Sigmoid colon (tissue), 6 donors: ENCODE measurements at regions not wholly inside any gene's neighbourhood (a gene's known extent, or its start where the extent isn't known, plus 50 kb on each side); places are given as distances from the start of the nearest gene placed in this dataset.

Source experiments
- DNase-seq: peaks from one replicate; pipeline ENCODE4 v3.0.0-alpha.2; 2019
- H3K27ac ChIP-seq, 4 donors: fragments of 200-600 bp; sonication (generic); one replicate each; pipeline ENCODE4 v1.5.1; 2016 to 2019; ENCODE audit warnings: mild to moderate bottlenecking in 1 of 4
- H3K27me3 ChIP-seq, 3 donors: fragments of 200-600 bp; sonication (generic); one replicate each; pipeline ENCODE4 v1.5.1; 2019; ENCODE audit warnings: mild to moderate bottlenecking in 1 of 3
- H3K36me3 ChIP-seq, 4 donors: fragments of 200-600 bp; sonication (generic); one replicate each; pipeline ENCODE4 v1.5.1; 2016 to 2019
- H3K4me1 ChIP-seq, 4 donors: fragments of 200-600 bp; sonication (generic); one replicate each; pipeline ENCODE4 v1.5.1; 2017 to 2019
- H3K4me3 ChIP-seq, 4 donors: fragments of 200-600 bp; sonication (generic); one replicate each; pipeline ENCODE4 v1.5.1; 2017 to 2019; ENCODE audit warnings: mild to moderate bottlenecking in 2 of 4, moderate library complexity in 1 of 4
- H3K9me3 ChIP-seq, 4 donors: fragments of 200-600 bp in 3 of 4; sonication (generic) in 3 of 4; one replicate each; pipeline versions ENCODE4 v1.5.1 to v1.6.1; 2013 to 2019
- CTCF ChIP-seq, 4 experiments: fragments of 450-650 bp in 3 of 4; fragments of 200-600 bp in 1 of 4; IDR thresholded peaks; one replicate each; pipeline ENCODE4 v1.5.1; 2016 to 2019; ENCODE audit warnings: antibody characterized with exemption in 4 of 4, mild to moderate bottlenecking in 3 of 4, moderate library complexity in 2 of 4
- EP300 ChIP-seq, 4 donors: sonication (generic); formaldehyde crosslinking; IDR thresholded peaks; one replicate each; pipeline ENCODE4 v1.6.1; 2017; ENCODE audit warnings: antibody characterized with exemption in 4 of 4
- POLR2A ChIP-seq, 2 donors: fragments of 450-650 bp; IDR thresholded peaks; one replicate each; pipeline ENCODE4 v1.6.1; 2016; ENCODE audit warnings: antibody characterized with exemption in 2 of 2, mild to moderate bottlenecking in 2 of 2, moderate library complexity in 2 of 2
- POLR2AphosphoS5 ChIP-seq, 4 donors: sonication (generic); formaldehyde crosslinking; IDR thresholded peaks; one replicate each; pipeline ENCODE4 v1.6.1; 2017; ENCODE audit warnings: antibody characterized with exemption in 4 of 4
- WGBS, 2 donors: extraction: QIAGEN DNeasy Blood & Tissue Kit; methylation state at CpG; one replicate each; pipeline ENCODE4 v1.1.7; 2013; 5-methylcytosine and 5-hydroxymethylcytosine counted together
- intact Hi-C: fragments of 100-400 bp; cut with DNase I; formaldehyde crosslinking; loops from one replicate; pipeline ENCODE4 v1.15.1; 2023
- donor health status: healthy with polysubstance abuse.
- donor health status: healthy.

GRCh38 chr6:49054311-49054710 is 408.7 kb downstream of the MMUT start:
- Histone ChIP-seq H3K27me3 (no peaks in the 10 kb centered on the region), H3K9me3 (no peaks in the 10 kb centered on the region), H3K27ac (no peak overlapping the region), H3K4me1 (no peaks in the 10 kb centered on the region), H3K36me3 (no peaks in the 10 kb centered on the region), H3K4me3 (no peak overlapping the region)
- no peak for DNase-seq
- 88 to 90% methylated on average over 4 of the region's 4 CpGs for WGBS, 2 donors
- intact Hi-C loops, result no loop called here
- no peak for TF ChIP-seq CTCF (IDR thresholded peaks at IDR 0.05)
- no peak for TF ChIP-seq POLR2A (IDR thresholded peaks at IDR 0.05)
- TF ChIP-seq EP300 (IDR thresholded peaks at IDR 0.05), result no peak
- TF ChIP-seq POLR2AphosphoS5 (IDR thresholded peaks at IDR 0.05), result no peak

- 91 to 97% methylated on average over 2 of the region's 2 CpGs for WGBS, 2 donors
- Histone ChIP-seq H3K27me3 (no peaks in the 10 kb centered on the region), H3K4me3 (no peak overlapping the region), H3K9me3 (no peaks in the 10 kb centered on the region), H3K4me1 (no peaks in the 10 kb centered on the region), H3K36me3 (no peaks in the 10 kb centered on the region), H3K27ac (no peak overlapping the region)
- no peak for DNase-seq
- TF ChIP-seq POLR2A (IDR thresholded peaks at IDR 0.05), result no peak
- TF ChIP-seq EP300 (IDR thresholded peaks at IDR 0.05), result no peak
- TF ChIP-seq CTCF (IDR thresholded peaks at IDR 0.05), result no peak
- no peak for TF ChIP-seq POLR2AphosphoS5 (IDR thresholded peaks at IDR 0.05)
- intact Hi-C loops, result no loop called here
These were observed 410.2 kb downstream of the MMUT start for GRCh38 chr6:49052901-49053300.

GRCh38 chr6:49051281-49051680 is 411.8 kb downstream of the MMUT start:
- H3K27ac ChIP-seq, result no peak overlapping the region
- no peaks in the 10 kb centered on the region for H3K27me3 ChIP-seq
- intact Hi-C loops, result no loop called here
- H3K9me3 ChIP-seq, result no peaks in the 10 kb centered on the region
- WGBS, 2 donors, result 63 to 70% methylated on average over 1 of the region's 1 CpG
- H3K36me3 ChIP-seq, result no peaks in the 10 kb centered on the region
- no peak for TF ChIP-seq EP300 (IDR thresholded peaks at IDR 0.05)
- TF ChIP-seq CTCF (IDR thresholded peaks at IDR 0.05), result no peak
- TF ChIP-seq POLR2AphosphoS5 (IDR thresholded peaks at IDR 0.05), result no peak
- TF ChIP-seq POLR2A (IDR thresholded peaks at IDR 0.05), result no peak
- no peaks in the 10 kb centered on the region for H3K4me1 ChIP-seq
- no peak overlapping the region for H3K4me3 ChIP-seq
- DNase-seq, result no peak

GRCh38 chr6:49050584-49050983 is 412.5 kb downstream of the MMUT start:
- WGBS, 2 donors, result 72 to 76% methylated on average over 1 of the region's 1 CpG

More at GRCh38 chr6:49050584-49050983, 412.5 kb downstream of the MMUT start:
- Histone ChIP-seq H3K4me1 (no peaks in the 10 kb centered on the region), H3K9me3 (no peaks in the 10 kb centered on the region), H3K4me3 (no peak overlapping the region), H3K36me3 (no peaks in the 10 kb centered on the region), H3K27ac (no peak overlapping the region), H3K27me3 (no peaks in the 10 kb centered on the region)
- intact Hi-C loops, result no loop called here
- TF ChIP-seq EP300 (IDR thresholded peaks at IDR 0.05), result no peak
- no peak for TF ChIP-seq CTCF (IDR thresholded peaks at IDR 0.05)
- no peak for TF ChIP-seq POLR2A (IDR thresholded peaks at IDR 0.05)
- TF ChIP-seq POLR2AphosphoS5 (IDR thresholded peaks at IDR 0.05), result no peak
- DNase-seq, result no peak
